CD14-positive monocyte (primary cell): ENCODE measurements at regions not wholly inside any gene's neighbourhood (a gene's known extent, or its start where the extent isn't known, plus 50 kb on each side); places are given as distances from the start of the nearest gene placed in this dataset.

ENCODE experiments used
- DNase-seq, 3 donors: peaks; one replicate each; pipeline ENCODE4 v3.0.0-alpha.2; 2011 to 2022
- H2AFZ ChIP-seq: 2 replicates; pipeline ENCODE4 v1.6.0; 2012; ENCODE audit warnings: mild to moderate bottlenecking, low read depth, low read length, inconsistent platforms; ENCODE audit not compliant: insufficient read depth, poor library complexity, severe bottlenecking
- H3K27ac ChIP-seq, 2 donors: 1 replicate in 1 of 2; 2 replicates in 1 of 2; pipeline ENCODE4 v1.5.1; 2012 to 2013; ENCODE audit warnings: low read length in 2 of 2, control low read depth in 1 of 2, inconsistent platforms in 1 of 2, low read depth in 1 of 2, mild to moderate bottlenecking in 1 of 2
- H3K27me3 ChIP-seq, 2 donors: one replicate each; pipeline versions ENCODE4 v1.6.0 to v1.6.1; 2011 to 2013; ENCODE audit warnings: low read length in 2 of 2; ENCODE audit not compliant: control insufficient read depth in 2 of 2, insufficient read depth in 2 of 2
- H3K36me3 ChIP-seq, 2 donors: replicated peaks in 1 of 2; 1 replicate in 1 of 2; 2 replicates in 1 of 2; pipeline versions ENCODE4 v1.5.1 to v1.6.1; 2012 to 2013; ENCODE audit warnings: low read length in 2 of 2, control low read depth in 1 of 2, inconsistent platforms in 1 of 2, mild to moderate bottlenecking in 1 of 2; ENCODE audit not compliant: insufficient read depth in 2 of 2, control insufficient read depth in 1 of 2
- H3K4me1 ChIP-seq, 2 donors: 1 replicate in 1 of 2; 2 replicates in 1 of 2; pipeline versions ENCODE4 v1.5.1 to v1.6.1; 2012 to 2013; ENCODE audit warnings: low read length in 2 of 2, control low read depth in 1 of 2, inconsistent platforms in 1 of 2, mild to moderate bottlenecking in 1 of 2, moderate library complexity in 1 of 2; ENCODE audit not compliant: insufficient read depth in 2 of 2, control insufficient read depth in 1 of 2
- H3K4me2 ChIP-seq: replicated peaks from 2 replicates; pipeline ENCODE3; 2012; ENCODE audit warnings: low read length, moderate library complexity, mild to moderate bottlenecking; ENCODE audit not compliant: poor library complexity, severe bottlenecking; ENCODE audit errors: extremely low read depth
- H3K4me3 ChIP-seq, 3 experiments: fragments of 200-600 bp in 1 of 3; sonication (generic) in 1 of 3; replicated peaks in 1 of 3; 1 replicate in 2 of 3; 2 replicates in 1 of 3; pipeline ENCODE4 v1.5.1; 2011 to 2013; ENCODE audit warnings: low read length in 3 of 3, mild to moderate bottlenecking in 3 of 3, control low read depth in 2 of 3, low read depth in 2 of 3, inconsistent platforms in 1 of 3, moderate library complexity in 1 of 3
- H3K79me2 ChIP-seq: 2 replicates; pipeline ENCODE4 v1.6.0; 2012; ENCODE audit warnings: mild to moderate bottlenecking, control low read depth, inconsistent platforms, low read length, moderate library complexity; ENCODE audit not compliant: insufficient read depth
- H3K9ac ChIP-seq: 2 replicates; pipeline ENCODE4 v1.6.0; 2017; ENCODE audit warnings: low read length, mild to moderate bottlenecking; ENCODE audit not compliant: insufficient read depth, poor library complexity, severe bottlenecking
- H3K9me3 ChIP-seq, 2 donors: replicated peaks in 1 of 2; 1 replicate in 1 of 2; 2 replicates in 1 of 2; pipeline versions ENCODE4 v1.5.1 to v1.6.1; 2012 to 2013; ENCODE audit warnings: low read length in 2 of 2, control low read depth in 1 of 2; ENCODE audit not compliant: control insufficient read depth in 1 of 2, insufficient read depth in 1 of 2
- H4K20me1 ChIP-seq: 2 replicates; pipeline ENCODE4 v1.6.0; 2012; ENCODE audit warnings: mild to moderate bottlenecking, low read length, control low read depth, moderate library complexity; ENCODE audit not compliant: insufficient read depth
- H3K27ac Mint-ChIP-seq, 7 donors: one replicate each; pipeline ENCODE4 v1.8.0; 2020; ENCODE audit warnings: mild to moderate bottlenecking in 7 of 7, mixed read lengths in 7 of 7, moderate library complexity in 6 of 7, inconsistent platforms in 2 of 7
- H3K27me3 Mint-ChIP-seq, 3 donors: one replicate each; pipeline ENCODE4 v1.8.0; 2021 to 2022; ENCODE audit warnings: low read depth in 3 of 3, mild to moderate bottlenecking in 3 of 3, mixed read lengths in 3 of 3, moderate library complexity in 3 of 3, inconsistent platforms in 1 of 3
- H3K36me3 Mint-ChIP-seq, 2 donors: one replicate each; pipeline ENCODE4 v1.8.0; 2020; ENCODE audit warnings: mixed read lengths in 2 of 2, inconsistent platforms in 1 of 2, mild to moderate bottlenecking in 1 of 2
- H3K4me1 Mint-ChIP-seq: one replicate; pipeline ENCODE4 v1.8.0; 2020; ENCODE audit warnings: mild to moderate bottlenecking, mixed read lengths
- H3K4me3 Mint-ChIP-seq, 2 donors: one replicate each; pipeline ENCODE4 v1.8.0; 2020; ENCODE audit warnings: mild to moderate bottlenecking in 2 of 2, mixed read lengths in 2 of 2, moderate library complexity in 1 of 2
- H3K9me3 Mint-ChIP-seq, 7 donors: one replicate each; pipeline ENCODE4 v1.8.0; 2020 to 2022; ENCODE audit warnings: mixed read lengths in 7 of 7, mild to moderate bottlenecking in 6 of 7, moderate library complexity in 6 of 7, inconsistent platforms in 2 of 7
- WGBS: methylation state at CpG from one replicate; pipeline ENCODE4 v1.1.5; 2013; ENCODE audit warnings: missing lambda C conversion rate; ENCODE audit not compliant: insufficient coverage; 5-methylcytosine and 5-hydroxymethylcytosine counted together
- intact Hi-C, 2 donors: fragments of 100-400 bp; cut with micrococcal nuclease; formaldehyde crosslinking; loops; one replicate each; pipeline versions ENCODE4 v1.15.0 to v1.15.1; 2023
- TF ChIP-seq, protein P1 (sequence below): fragments of 200-600 bp; IDR thresholded peaks from one replicate; pipeline ENCODE4 v1.8.0; 2022; ENCODE audit warnings: antibody characterized with exemption, mild to moderate bottlenecking

DNA sequence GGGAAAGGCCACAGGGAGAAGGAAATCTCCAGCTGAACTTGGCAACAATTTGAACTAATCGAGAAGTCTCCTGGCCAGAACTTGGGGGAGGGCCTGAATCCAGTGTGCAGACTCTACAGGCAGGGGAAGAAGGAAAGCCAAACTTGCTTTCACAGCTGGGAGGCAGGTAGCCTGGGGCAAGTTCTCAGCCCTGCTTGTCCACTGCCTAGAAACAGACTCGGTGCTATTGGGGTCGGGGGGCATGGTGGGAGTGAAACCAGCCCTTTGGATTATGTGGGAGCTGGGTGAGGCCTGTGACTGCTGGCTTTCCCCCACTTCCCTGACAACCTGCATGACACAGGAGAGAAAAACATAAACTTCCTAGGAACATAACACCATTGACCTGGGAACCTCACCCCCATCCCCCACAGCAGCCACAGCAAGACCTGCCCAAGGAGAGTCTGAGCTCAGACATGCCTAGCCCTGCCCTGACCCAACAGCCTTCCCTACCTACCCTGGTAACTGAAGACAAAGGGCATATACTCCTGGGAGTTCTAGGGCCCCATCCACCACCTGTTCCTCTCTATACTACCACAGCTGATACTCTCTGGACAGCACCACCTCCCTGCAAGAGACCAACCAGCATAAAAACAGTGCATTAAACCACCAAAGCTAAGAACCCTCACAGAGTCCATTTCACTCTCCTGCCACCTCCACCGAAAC lies 103.7 kb upstream of the MNS1 start:
- Mint-ChIP-seq H3K4me3 (no peak overlapping the region), H3K27ac (peak overlapping the region in 1 of 7 donors; percentile 11), H3K36me3 (no peaks in the 10 kb centered on the region), H3K27me3 (peaks cover 0 to 4% (median 0%) of the 10 kb centered on the region in 3 donors), H3K4me1 (no peaks in the 10 kb centered on the region), H3K9me3 (peaks cover 11 to 31% (median 23%) of the 10 kb centered on the region in 7 donors)
- Histone ChIP-seq H3K27me3 (no peaks in the 10 kb centered on the region), H3K36me3 (no peaks in the 10 kb centered on the region), H3K9ac (no peak overlapping the region), H3K4me1 (no peaks in the 10 kb centered on the region), H2AFZ (no peak overlapping the region), H3K27ac (no peak overlapping the region), H4K20me1 (no peaks in the 10 kb centered on the region), H3K4me3 (no peak overlapping the region), H3K4me2 (no peak overlapping the region), H3K9me3 (peaks cover 11 to 14% of the 10 kb centered on the region in 2 donors), H3K79me2 (no peaks in the 10 kb centered on the region)
- DNase-seq = no peak
- TF ChIP-seq, protein P1, sequence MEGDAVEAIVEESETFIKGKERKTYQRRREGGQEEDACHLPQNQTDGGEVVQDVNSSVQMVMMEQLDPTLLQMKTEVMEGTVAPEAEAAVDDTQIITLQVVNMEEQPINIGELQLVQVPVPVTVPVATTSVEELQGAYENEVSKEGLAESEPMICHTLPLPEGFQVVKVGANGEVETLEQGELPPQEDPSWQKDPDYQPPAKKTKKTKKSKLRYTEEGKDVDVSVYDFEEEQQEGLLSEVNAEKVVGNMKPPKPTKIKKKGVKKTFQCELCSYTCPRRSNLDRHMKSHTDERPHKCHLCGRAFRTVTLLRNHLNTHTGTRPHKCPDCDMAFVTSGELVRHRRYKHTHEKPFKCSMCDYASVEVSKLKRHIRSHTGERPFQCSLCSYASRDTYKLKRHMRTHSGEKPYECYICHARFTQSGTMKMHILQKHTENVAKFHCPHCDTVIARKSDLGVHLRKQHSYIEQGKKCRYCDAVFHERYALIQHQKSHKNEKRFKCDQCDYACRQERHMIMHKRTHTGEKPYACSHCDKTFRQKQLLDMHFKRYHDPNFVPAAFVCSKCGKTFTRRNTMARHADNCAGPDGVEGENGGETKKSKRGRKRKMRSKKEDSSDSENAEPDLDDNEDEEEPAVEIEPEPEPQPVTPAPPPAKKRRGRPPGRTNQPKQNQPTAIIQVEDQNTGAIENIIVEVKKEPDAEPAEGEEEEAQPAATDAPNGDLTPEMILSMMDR = no peak
- intact Hi-C loops = no loop called here
- WGBS = 100% methylated on average over 1 of the region's 4 CpGs

DNA sequence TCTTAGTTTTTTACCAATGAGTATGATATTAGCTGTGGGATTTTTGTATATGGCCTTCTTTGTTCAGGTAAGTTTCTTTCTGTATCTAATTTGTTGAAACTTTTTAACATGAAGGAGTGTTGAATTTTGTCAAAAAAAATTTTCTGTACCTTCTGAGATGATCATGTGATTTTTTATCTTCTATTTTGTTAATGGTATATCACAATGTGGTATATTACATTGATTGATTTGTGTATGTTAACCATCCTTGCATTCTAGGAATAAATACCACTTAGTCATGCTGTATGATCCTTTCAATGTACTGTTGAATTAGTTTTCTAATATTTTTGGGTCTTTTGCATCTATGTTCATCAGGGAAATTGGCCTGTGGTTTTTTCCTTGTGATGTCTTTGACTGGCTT lies 92.5 kb upstream of the MNS1 start:
- no peak overlapping the region for H3K4me3 Mint-ChIP-seq
- no peak overlapping the region for H2AFZ ChIP-seq
- H3K9me3 Mint-ChIP-seq = peaks cover 11 to 42% (median 16%) of the 10 kb centered on the region in 7 donors

More for the DNA sequence above, 92.5 kb upstream of the MNS1 start:
- no peaks in the 10 kb centered on the region for H3K27me3 ChIP-seq
- Mint-ChIP-seq H3K27ac (no peak overlapping the region), H3K36me3 (no peaks in the 10 kb centered on the region), H3K4me1 (no peaks in the 10 kb centered on the region), H3K27me3 (peaks cover 0 to 3% (median 0%) of the 10 kb centered on the region in 3 donors)
- no peaks in the 10 kb centered on the region for H4K20me1 ChIP-seq
- DNase-seq = no peak
- no peaks in the 10 kb centered on the region for H3K4me1 ChIP-seq
- no peaks in the 10 kb centered on the region for H3K36me3 ChIP-seq
- no peak overlapping the region for H3K4me3 ChIP-seq
- no peak overlapping the region for H3K9ac ChIP-seq
- H3K9me3 ChIP-seq = peaks cover 0 to 16% of the 10 kb centered on the region in 2 donors
- intact Hi-C loops = no loop called here
- no peak overlapping the region for H3K4me2 ChIP-seq
- H3K79me2 ChIP-seq = no peaks in the 10 kb centered on the region
- TF ChIP-seq, protein P1 = no peak
- no peak overlapping the region for H3K27ac ChIP-seq
